SU-DHL-6 (cell line): ENCODE measurements at regions not wholly inside any gene's neighbourhood (a gene's known extent, or its start where the extent isn't known, plus 50 kb on each side); places are given as distances from the start of the nearest gene placed in this dataset.

Experiments used
- EZH2phosphoT487 ChIP-seq: fragments of 200-600 bp; sonication (generic), shearing (Covaris generic); conservative IDR thresholded peaks from 2 replicates; pipeline ENCODE4 v1.6.1; 2018; ENCODE audit warnings: mild to moderate bottlenecking, antibody characterized with exemption, low read length, moderate library complexity, mixed read lengths
- TF ChIP-seq, protein P1 (sequence below): fragments of 200-600 bp; sonication (generic); IDR thresholded peaks from one replicate; pipeline ENCODE4 v1.5.1; 2017; ENCODE audit warnings: antibody characterized with exemption, mild to moderate bottlenecking, low read length, moderate library complexity; ENCODE audit not compliant: insufficient read depth, poor library complexity, severe bottlenecking

DNA sequence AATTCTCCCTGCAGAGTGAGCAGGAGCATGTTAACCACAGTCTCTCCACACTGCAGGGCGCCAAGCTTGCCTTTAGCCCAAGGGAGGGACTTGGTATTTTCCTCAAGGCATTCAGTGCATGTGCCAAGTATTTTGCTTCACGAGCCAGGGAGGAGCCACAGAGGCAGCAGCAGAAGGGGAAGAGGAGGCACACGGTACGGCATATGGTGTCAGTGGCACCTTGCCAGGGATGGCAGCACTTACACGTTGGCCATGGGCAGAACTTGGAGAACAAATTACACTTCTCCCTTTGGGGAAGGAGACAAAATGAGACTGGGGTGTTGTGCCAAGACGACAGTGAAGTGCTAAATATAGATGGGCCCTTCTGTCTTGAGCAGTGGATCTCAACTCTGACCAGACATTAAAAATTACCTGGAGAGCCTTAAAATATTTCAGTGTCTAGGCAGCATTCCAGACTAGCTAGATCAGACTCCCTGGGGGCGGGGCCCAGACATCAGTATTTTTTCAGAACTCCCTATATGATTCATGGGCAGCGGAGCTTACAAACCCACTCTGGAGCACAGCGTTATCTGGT lies 155.8 kb downstream of the DRD1 start:
- TF ChIP-seq, protein P1, sequence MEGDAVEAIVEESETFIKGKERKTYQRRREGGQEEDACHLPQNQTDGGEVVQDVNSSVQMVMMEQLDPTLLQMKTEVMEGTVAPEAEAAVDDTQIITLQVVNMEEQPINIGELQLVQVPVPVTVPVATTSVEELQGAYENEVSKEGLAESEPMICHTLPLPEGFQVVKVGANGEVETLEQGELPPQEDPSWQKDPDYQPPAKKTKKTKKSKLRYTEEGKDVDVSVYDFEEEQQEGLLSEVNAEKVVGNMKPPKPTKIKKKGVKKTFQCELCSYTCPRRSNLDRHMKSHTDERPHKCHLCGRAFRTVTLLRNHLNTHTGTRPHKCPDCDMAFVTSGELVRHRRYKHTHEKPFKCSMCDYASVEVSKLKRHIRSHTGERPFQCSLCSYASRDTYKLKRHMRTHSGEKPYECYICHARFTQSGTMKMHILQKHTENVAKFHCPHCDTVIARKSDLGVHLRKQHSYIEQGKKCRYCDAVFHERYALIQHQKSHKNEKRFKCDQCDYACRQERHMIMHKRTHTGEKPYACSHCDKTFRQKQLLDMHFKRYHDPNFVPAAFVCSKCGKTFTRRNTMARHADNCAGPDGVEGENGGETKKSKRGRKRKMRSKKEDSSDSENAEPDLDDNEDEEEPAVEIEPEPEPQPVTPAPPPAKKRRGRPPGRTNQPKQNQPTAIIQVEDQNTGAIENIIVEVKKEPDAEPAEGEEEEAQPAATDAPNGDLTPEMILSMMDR, result no peak
- TF ChIP-seq EZH2phosphoT487, result no peak
